T1000 (cell line): ENCODE measurements at regions not wholly inside any gene's neighbourhood (a gene's known extent, or its start where the extent isn't known, plus 50 kb on each side); places are given as distances from the start of the nearest gene placed in this dataset.
"Not testable (repeated sequence)": the region's sequence is repeated elsewhere in the genome, so short reads cannot be mapped to it uniquely, and the experiment has no call there.

Source experiments
- DNase-seq: peaks from one replicate; lab custom pipeline; 2025; ENCODE audit warnings: mixed read lengths; lab: John Stamatoyannopoulos, UW

- no peak for DNase-seq
Observed at GRCh38 chr13:86858216-86858615, 813.0 kb upstream of the SLITRK5 start.

GRCh38 chr13:86862137-86862536, 809.0 kb upstream of the SLITRK5 start:
- DNase-seq = no peak

- DNase-seq = no peak
Observed at GRCh38 chr13:86864376-86864775, 806.8 kb upstream of the SLITRK5 start.

- DNase-seq = no peak
Observed at GRCh38 chr13:86870444-86870843, 800.7 kb upstream of the SLITRK5 start.

- DNase-seq = no peak
Observed at GRCh38 chr13:86877441-86877840, 793.7 kb upstream of the SLITRK5 start.

GRCh38 chr13:86878781-86879180, 792.4 kb upstream of the SLITRK5 start:
- DNase-seq = no peak

- no peak for DNase-seq
Observed at GRCh38 chr13:86881390-86881789, 789.8 kb upstream of the SLITRK5 start.

GRCh38 chr13:86882107-86882506, 789.1 kb upstream of the SLITRK5 start:
- no peak for DNase-seq

- no peak for DNase-seq
Observed at GRCh38 chr13:86882835-86883234, 788.3 kb upstream of the SLITRK5 start.

- DNase-seq = no peak
Observed at GRCh38 chr13:86892330-86892729, 778.8 kb upstream of the SLITRK5 start.

- DNase-seq = no peak
Observed at GRCh38 chr13:86900906-86901305, 770.3 kb upstream of the SLITRK5 start.

- no peak for DNase-seq
Observed at GRCh38 chr13:86906127-86906874, 764.9 kb upstream of the SLITRK5 start.

- DNase-seq = no peak
Observed at GRCh38 chr13:86907156-86907555, 764.0 kb upstream of the SLITRK5 start.

GRCh38 chr13:86909318-86909717, 761.9 kb upstream of the SLITRK5 start:
- no peak for DNase-seq

GRCh38 chr13:86914757-86915156, 756.4 kb upstream of the SLITRK5 start:
- no peak for DNase-seq

- DNase-seq = not testable (repeated sequence)
Observed at GRCh38 chr13:86917438-86917837, 753.7 kb upstream of the SLITRK5 start.

- no peak for DNase-seq
Observed at GRCh38 chr13:86918682-86919081, 752.5 kb upstream of the SLITRK5 start.

- DNase-seq = no peak
Observed at GRCh38 chr13:86920961-86921360, 750.2 kb upstream of the SLITRK5 start.

- DNase-seq = no peak
Observed at GRCh38 chr13:86922936-86923335, 748.2 kb upstream of the SLITRK5 start.

GRCh38 chr13:86926916-86927315, 744.3 kb upstream of the SLITRK5 start:
- DNase-seq = not testable (repeated sequence)

- no peak for DNase-seq
Observed at GRCh38 chr13:86932776-86933334, 738.3 kb upstream of the SLITRK5 start.

GRCh38 chr13:86933676-86934075, 737.5 kb upstream of the SLITRK5 start:
- DNase-seq = no peak

GRCh38 chr13:86937316-86937715, 733.9 kb upstream of the SLITRK5 start:
- no peak for DNase-seq

GRCh38 chr13:86945584-86945983, 725.6 kb upstream of the SLITRK5 start:
- no peak for DNase-seq
